Thyroid gland (tissue), 4 donors: ENCODE measurements at regions not wholly inside any gene's neighbourhood (a gene's known extent, or its start where the extent isn't known, plus 50 kb on each side); places are given as distances from the start of the nearest gene placed in this dataset.

ENCODE experiments used
- CTCF ChIP-seq, 6 experiments: fragments of 200-600 bp in 3 of 6; fragments of 450-650 bp in 3 of 6; sonication (generic) in 3 of 6; IDR thresholded peaks; one replicate each; pipeline ENCODE4 v1.5.1; 2016 to 2019; ENCODE audit warnings: antibody characterized with exemption in 6 of 6, mild to moderate bottlenecking in 2 of 6, inconsistent platforms in 1 of 6, moderate library complexity in 1 of 6
- POLR2A ChIP-seq, 2 donors: fragments of 450-650 bp; IDR thresholded peaks; one replicate each; pipeline ENCODE4 v1.6.1; 2017; ENCODE audit warnings: antibody characterized with exemption in 2 of 2, mild to moderate bottlenecking in 2 of 2, moderate library complexity in 1 of 2

GRCh38 chr4:19657856-19658255, 593.8 kb upstream of the SLIT2 start:
- TF ChIP-seq CTCF (IDR thresholded peaks at IDR 0.05) (no peak), POLR2A (IDR thresholded peaks at IDR 0.05) (no peak)
